ENCODE measurements at regions not wholly inside any gene's neighbourhood (a gene's known extent, or its start where the extent isn't known, plus 50 kb on each side); places are given as distances from the start of the nearest gene placed in this dataset.

GRCh38 chr10:45229823-45230222 is 85.6 kb downstream of the OR13A1 start:
- TF ChIP-seq CTCF (conservative IDR thresholded peaks at IDR 0.05; ENCODE audit: low read depth in 2 of 2) = no peak
- no peak for TF ChIP-seq ETS1 (IDR thresholded peaks at IDR 0.05)
